ENCODE measurements at regions not wholly inside any gene's neighbourhood (a gene's known extent, or its start where the extent isn't known, plus 50 kb on each side); places are given as distances from the start of the nearest gene placed in this dataset.

DNA sequence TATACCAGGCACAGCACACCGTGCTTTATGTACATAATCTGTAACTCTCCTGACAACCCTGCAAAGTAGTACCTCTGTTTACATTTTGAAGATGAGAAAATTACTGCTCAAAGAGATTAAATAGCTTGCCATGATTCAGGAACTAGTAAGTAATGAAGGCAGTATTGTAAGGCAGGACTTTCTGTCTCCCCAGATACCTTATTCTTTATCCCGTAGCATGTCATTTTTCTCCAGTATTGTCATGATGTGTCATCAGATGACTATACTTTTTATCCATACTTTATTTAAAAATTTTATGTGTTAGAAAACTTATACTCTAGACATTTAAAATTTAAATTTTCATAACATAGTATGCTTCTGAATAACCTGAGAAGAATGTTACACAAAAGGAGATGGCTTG lies 188.3 kb upstream of the NUDT6 start:
- no peaks in the 10 kb centered on the region for H3K27me3 ChIP-seq (ENCODE audit: control insufficient read depth, extremely low read depth, insufficient read depth, low read length)
- dilution Hi-C loops (cut with MboI; ENCODE audit: extremely low pct_ligation_motif_present, low sequenced_read_pairs), result no loop called here
- H3K9me1 ChIP-seq (ENCODE audit: control insufficient read depth, extremely low read depth, insufficient read depth, low read length), result no peaks in the 10 kb centered on the region
- no peak overlapping the region for H3K4me3 ChIP-seq (ENCODE audit: control insufficient read depth in 2 of 3, extremely low read depth in 1 of 3, insufficient read depth in 2 of 3, low read depth in 1 of 3, low read length in 3 of 3)
- no peak overlapping the region for H3K9ac ChIP-seq (ENCODE audit: control insufficient read depth, extremely low read depth, insufficient read depth, low read length)
- H3K4me2 ChIP-seq (ENCODE audit: control insufficient read depth, extremely low read depth, insufficient read depth, low read depth, low read length), result no peak overlapping the region
- no peaks in the 10 kb centered on the region for H3K4me1 ChIP-seq (ENCODE audit: control insufficient read depth, extremely low read depth, insufficient read depth, low read length)
- no peak overlapping the region for H3K27ac ChIP-seq (ENCODE audit: control insufficient read depth, insufficient read depth, low read length)
- H2AFZ ChIP-seq (ENCODE audit: control insufficient read depth, low read length), result no peak overlapping the region
- peaks cover 0 to 2% of the 10 kb centered on the region in 2 experiments for H3K36me3 ChIP-seq (ENCODE audit: control insufficient read depth in 2 of 2, extremely low read depth in 1 of 2, insufficient read depth in 2 of 2, low read length in 2 of 2)
- H3K79me2 ChIP-seq (ENCODE audit: control insufficient read depth, insufficient read depth, low read length), result no peaks in the 10 kb centered on the region
- no peak for FAIRE-seq
- TF ChIP-seq CTCF (optimal IDR thresholded peaks at IDR 0.05 in 1 of 3, IDR thresholded peaks at IDR 0.05 in 1 of 3, conservative IDR thresholded peaks at IDR 0.05 in 1 of 3; ENCODE audit: extremely low read depth in 1 of 3, insufficient read depth in 2 of 3, low read length in 3 of 3) (no peak), EZH2 (IDR thresholded peaks at IDR 0.05; ENCODE audit: low read length) (no peak)
- H4K20me1 ChIP-seq (ENCODE audit: control insufficient read depth, extremely low read depth, insufficient read depth, low read length), result no peaks in the 10 kb centered on the region
- H3K9me3 ChIP-seq (ENCODE audit: control insufficient read depth, low read depth, low read length), result peaks cover 6% of the 10 kb centered on the region
- no peak for DNase-seq (ENCODE audit: low read depth, low spot score)

DNA sequence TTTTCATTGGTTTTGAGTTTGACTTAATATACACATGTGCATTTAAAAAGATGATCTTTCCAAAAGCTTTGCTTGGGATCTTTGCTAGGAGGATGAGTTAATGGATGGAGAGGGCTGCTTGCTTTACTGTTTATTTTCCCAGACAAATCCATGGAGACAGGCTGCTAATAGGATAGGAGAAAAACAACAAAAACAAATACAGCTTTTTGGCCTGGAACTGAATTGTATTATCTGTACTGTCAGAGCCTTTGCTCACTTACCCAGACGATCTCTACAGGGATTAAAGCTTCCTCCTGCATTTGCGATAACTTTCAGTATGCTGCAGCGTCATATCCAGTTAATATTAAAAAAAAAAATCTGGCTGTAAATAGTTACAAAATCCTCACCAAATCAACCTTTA lies 190.8 kb upstream of the NUDT6 start:
- FAIRE-seq, result no peak
- H3K4me1 ChIP-seq (ENCODE audit: control insufficient read depth, extremely low read depth, insufficient read depth, low read length), result no peaks in the 10 kb centered on the region
- dilution Hi-C loops (cut with MboI; ENCODE audit: extremely low pct_ligation_motif_present, low sequenced_read_pairs), result no loop called here

More for the DNA sequence above, 190.8 kb upstream of the NUDT6 start:
- H3K9me3 ChIP-seq (ENCODE audit: control insufficient read depth, low read depth, low read length), result peaks cover 6% of the 10 kb centered on the region
- H3K27me3 ChIP-seq (ENCODE audit: control insufficient read depth, extremely low read depth, insufficient read depth, low read length), result no peaks in the 10 kb centered on the region
- H3K9me1 ChIP-seq (ENCODE audit: control insufficient read depth, extremely low read depth, insufficient read depth, low read length), result no peaks in the 10 kb centered on the region
- H3K36me3 ChIP-seq (ENCODE audit: control insufficient read depth in 2 of 2, extremely low read depth in 1 of 2, insufficient read depth in 2 of 2, low read length in 2 of 2), result peaks cover 0 to 2% of the 10 kb centered on the region in 2 experiments
- no peak for TF ChIP-seq EZH2 (IDR thresholded peaks at IDR 0.05; ENCODE audit: low read length)
- TF ChIP-seq CTCF (optimal IDR thresholded peaks at IDR 0.05 in 1 of 3, IDR thresholded peaks at IDR 0.05 in 1 of 3, conservative IDR thresholded peaks at IDR 0.05 in 1 of 3; ENCODE audit: extremely low read depth in 1 of 3, insufficient read depth in 2 of 3, low read length in 3 of 3), result no peak
- DNase-seq (ENCODE audit: low read depth, low spot score), result no peak
- no peak overlapping the region for H2AFZ ChIP-seq (ENCODE audit: control insufficient read depth, low read length)
- no peaks in the 10 kb centered on the region for H3K79me2 ChIP-seq (ENCODE audit: control insufficient read depth, insufficient read depth, low read length)
- H3K27ac ChIP-seq (ENCODE audit: control insufficient read depth, insufficient read depth, low read length), result no peak overlapping the region
- no peaks in the 10 kb centered on the region for H4K20me1 ChIP-seq (ENCODE audit: control insufficient read depth, extremely low read depth, insufficient read depth, low read length)
- no peak overlapping the region for H3K4me3 ChIP-seq (ENCODE audit: control insufficient read depth in 2 of 3, extremely low read depth in 1 of 3, insufficient read depth in 2 of 3, low read depth in 1 of 3, low read length in 3 of 3)
- no peak overlapping the region for H3K9ac ChIP-seq (ENCODE audit: control insufficient read depth, extremely low read depth, insufficient read depth, low read length)
- H3K4me2 ChIP-seq (ENCODE audit: control insufficient read depth, extremely low read depth, insufficient read depth, low read depth, low read length), result no peak overlapping the region

Data from keratinocyte (primary cell).